ENCODE measurements at regions not wholly inside any gene's neighbourhood (a gene's known extent, or its start where the extent isn't known, plus 50 kb on each side); places are given as distances from the start of the nearest gene placed in this dataset.

DNA sequence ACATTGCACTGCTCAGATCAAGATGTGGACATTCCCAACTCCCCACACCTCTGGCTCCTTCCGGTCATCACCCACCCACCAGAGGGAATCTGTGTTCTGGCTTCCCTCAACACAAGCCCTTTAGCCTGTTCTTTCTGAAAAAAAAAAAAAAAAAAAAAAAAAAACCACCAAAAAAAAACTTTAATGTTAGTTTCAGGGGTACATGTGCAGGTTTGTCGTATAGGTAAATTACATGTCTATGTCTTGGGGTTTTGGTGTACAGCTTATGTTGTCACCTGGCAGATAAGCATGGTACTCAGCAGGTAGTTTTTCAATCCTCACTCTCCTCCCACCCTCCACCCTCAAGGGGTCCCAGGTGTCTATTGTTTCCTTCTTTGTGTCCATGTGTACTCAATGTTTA lies 135.8 kb upstream of the FOXA2 start:
- BruUV-seq (replicated peaks) = no TSS peak
- POLR2A ChIA-PET = no interaction called here
- in situ Hi-C loops (cut with HindIII; ENCODE audit: extremely low pct_ligation_motif_present, low pct_unique_long_range_greater_than_20kb) = no loop called here
- TF ChIP-seq STAT6 (CRISPR knock-in tag; IDR thresholded peaks at IDR 0.05; ENCODE audit: borderline replicate concordance) (no peak), HNRNPUL1 (IDR thresholded peaks at IDR 0.05; ENCODE audit: low read depth, low read length) (no peak), NONO (IDR thresholded peaks at IDR 0.05) (no peak), NONO (CRISPR knock-in tag; conservative IDR thresholded peaks at IDR 0.05) (no peak), KDM1A (CRISPR knock-in tag; IDR thresholded peaks at IDR 0.05) (no peak), ZNF879 (CRISPR knock-in tag; IDR thresholded peaks at IDR 0.05) (no peak), ZC3H13 (CRISPR knock-in tag; IDR thresholded peaks at IDR 0.05) (no peak), ZFX (CRISPR knock-in tag; IDR thresholded peaks at IDR 0.05; ENCODE audit: low read depth) (no peak), SNRNP70 (IDR thresholded peaks at IDR 0.05; ENCODE audit: low read depth, low read length) (no peak), SKIL (CRISPR knock-in tag; IDR thresholded peaks at IDR 0.05; ENCODE audit: borderline replicate concordance) (no peak), ZMAT3 (CRISPR knock-in tag; conservative IDR thresholded peaks at IDR 0.05) (no peak)
- TF ChIP-seq, protein P1, sequence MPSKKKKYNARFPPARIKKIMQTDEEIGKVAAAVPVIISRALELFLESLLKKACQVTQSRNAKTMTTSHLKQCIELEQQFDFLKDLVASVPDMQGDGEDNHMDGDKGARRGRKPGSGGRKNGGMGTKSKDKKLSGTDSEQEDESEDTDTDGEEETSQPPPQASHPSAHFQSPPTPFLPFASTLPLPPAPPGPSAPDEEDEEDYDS (CRISPR knock-in tag; IDR thresholded peaks at IDR 0.05) = no peak
- TF ChIP-seq, protein P2, sequence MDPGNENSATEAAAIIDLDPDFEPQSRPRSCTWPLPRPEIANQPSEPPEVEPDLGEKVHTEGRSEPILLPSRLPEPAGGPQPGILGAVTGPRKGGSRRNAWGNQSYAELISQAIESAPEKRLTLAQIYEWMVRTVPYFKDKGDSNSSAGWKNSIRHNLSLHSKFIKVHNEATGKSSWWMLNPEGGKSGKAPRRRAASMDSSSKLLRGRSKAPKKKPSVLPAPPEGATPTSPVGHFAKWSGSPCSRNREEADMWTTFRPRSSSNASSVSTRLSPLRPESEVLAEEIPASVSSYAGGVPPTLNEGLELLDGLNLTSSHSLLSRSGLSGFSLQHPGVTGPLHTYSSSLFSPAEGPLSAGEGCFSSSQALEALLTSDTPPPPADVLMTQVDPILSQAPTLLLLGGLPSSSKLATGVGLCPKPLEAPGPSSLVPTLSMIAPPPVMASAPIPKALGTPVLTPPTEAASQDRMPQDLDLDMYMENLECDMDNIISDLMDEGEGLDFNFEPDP (CRISPR knock-in tag; conservative IDR thresholded peaks at IDR 0.05) = no peak
- TF ChIP-seq, protein P3, sequence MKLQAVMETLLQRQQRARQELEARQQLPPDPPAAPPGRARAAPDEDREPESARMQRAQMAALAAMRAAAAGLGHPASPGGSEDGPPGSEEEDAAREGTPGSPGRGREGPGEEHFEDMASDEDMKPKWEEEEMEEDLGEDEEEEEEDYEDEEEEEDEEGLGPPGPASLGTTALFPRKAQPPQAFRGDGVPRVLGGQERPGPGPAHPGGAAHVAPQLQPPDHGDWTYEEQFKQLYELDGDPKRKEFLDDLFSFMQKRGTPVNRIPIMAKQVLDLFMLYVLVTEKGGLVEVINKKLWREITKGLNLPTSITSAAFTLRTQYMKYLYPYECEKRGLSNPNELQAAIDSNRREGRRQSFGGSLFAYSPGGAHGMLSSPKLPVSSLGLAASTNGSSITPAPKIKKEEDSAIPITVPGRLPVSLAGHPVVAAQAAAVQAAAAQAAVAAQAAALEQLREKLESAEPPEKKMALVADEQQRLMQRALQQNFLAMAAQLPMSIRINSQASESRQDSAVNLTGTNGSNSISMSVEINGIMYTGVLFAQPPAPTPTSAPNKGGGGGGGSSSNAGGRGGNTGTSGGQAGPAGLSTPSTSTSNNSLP (IDR thresholded peaks at IDR 0.05; ENCODE audit: low read depth, low read length) = no peak

More for the DNA sequence above, 135.8 kb upstream of the FOXA2 start:
- no peaks in the 10 kb centered on the region for H3K79me2 ChIP-seq (ENCODE audit: insufficient read depth, low read length)
- no peak overlapping the region for H3K4me3 ChIP-seq (replicated peaks in 1 of 3; ENCODE audit: insufficient read depth in 1 of 3, low read depth in 2 of 3, low read length in 3 of 3)
- FAIRE-seq = no peak
- CTCF ChIA-PET (ENCODE audit: low intra/inter-chr PET ratio, low total read pairs) = no interaction called here
- intact Hi-C loops (cut with micrococcal nuclease; ENCODE audit: unreplicated experiment) = no loop called here
- no peak overlapping the region for H3K4me2 ChIP-seq (ENCODE audit: low read depth, low read length)
- no peaks in the 10 kb centered on the region for H3K27me3 ChIP-seq (ENCODE audit: control insufficient read depth in 1 of 2, insufficient read depth in 2 of 2, low read length in 2 of 2)
- no peak overlapping the region for H3K9ac ChIP-seq (ENCODE audit: insufficient read depth, low read depth, low read length)
- H3K36me3 ChIP-seq (replicated peaks in 1 of 2; ENCODE audit: control insufficient read depth in 1 of 2, insufficient read depth in 2 of 2, low read length in 2 of 2) = no peaks in the 10 kb centered on the region
- 22% methylated on average over 2 of the region's 2 CpGs for WGBS (ENCODE audit: low lambda C conversion rate)
- H4K20me1 ChIP-seq (ENCODE audit: insufficient read depth, low read length) = no peaks in the 10 kb centered on the region
- no peak for ATAC-seq
- no peak for DNase-seq (ENCODE audit: low spot score)
- H3K4me1 ChIP-seq (ENCODE audit: insufficient read depth, low read length) = no peaks in the 10 kb centered on the region
- H3K27ac ChIP-seq (ENCODE audit: extremely low read length, insufficient read depth, low read length) = no peak overlapping the region
- H2AFZ ChIP-seq (ENCODE audit: low read length) = no peak overlapping the region
- no peaks in the 10 kb centered on the region for H3K9me3 ChIP-seq (ENCODE audit: low read length)

Data from HepG2 (cell line).